Caco-2 (cell line): ENCODE measurements at regions not wholly inside any gene's neighbourhood (a gene's known extent, or its start where the extent isn't known, plus 50 kb on each side); places are given as distances from the start of the nearest gene placed in this dataset.

ENCODE experiments used
- BruUV-seq: library from RNA; stranded (reverse); fragments of 400-500 nt; replicated peaks from 2 replicates; lab custom pipeline; 2021; lab: Mats Ljungman, UMichigan
- CTCF ChIA-PET: fragments of 300-600 bp; sonication (Branson Sonifier 250); formaldehyde crosslinking; loops from one replicate; lab custom pipeline; 2022; ENCODE audit warnings: antibody characterized with exemption; lab: Charles Lee
- POLR2A ChIA-PET: fragments of 300-600 bp; sonication (Branson Sonifier 250); formaldehyde crosslinking; loops from one replicate; lab custom pipeline; 2022; ENCODE audit warnings: antibody characterized with exemption; lab: Charles Lee
- DNase-seq, 2 experiments: peaks; one replicate each; pipeline versions ENCODE4 v3.0.0 to v3.0.0-alpha.2; 2020 to 2022
- H3K27me3 ChIP-seq: replicated peaks from 2 replicates; pipeline ENCODE4 v1.6.0; 2011; ENCODE audit warnings: low read length; ENCODE audit not compliant: control insufficient read depth, insufficient read depth
- H3K36me3 ChIP-seq: 2 replicates; pipeline ENCODE4 v1.5.1; 2011; ENCODE audit warnings: low read length; ENCODE audit not compliant: control insufficient read depth, insufficient read depth
- H3K4me1 ChIP-seq: fragments of 250-450 bp; sonication (Bioruptor Pico); 2 replicates; pipeline ENCODE4 v1.5.1; 2020; ENCODE audit warnings: mild to moderate bottlenecking
- H3K4me3 ChIP-seq: 2 replicates; pipeline ENCODE4 v1.5.1; 2011; ENCODE audit warnings: low read depth, mild to moderate bottlenecking, control low read depth, low read length
- H3K9me3 ChIP-seq: fragments of 250-450 bp; sonication (Bioruptor Pico); 2 replicates; pipeline ENCODE4 v1.5.1; 2020; ENCODE audit warnings: mild to moderate bottlenecking, moderate library complexity
- H3K27ac Mint-ChIP-seq: one replicate; pipeline ENCODE4 v1.8.0; 2022; ENCODE audit warnings: mixed read lengths; ENCODE audit not compliant: unreplicated experiment
- H3K27me3 Mint-ChIP-seq: one replicate; pipeline ENCODE4 v1.8.0; 2022; ENCODE audit warnings: mixed read lengths; ENCODE audit not compliant: insufficient read depth, unreplicated experiment
- H3K36me3 Mint-ChIP-seq: one replicate; pipeline ENCODE4 v1.8.0; 2022; ENCODE audit warnings: mild to moderate bottlenecking, mixed read lengths; ENCODE audit not compliant: insufficient read depth, unreplicated experiment
- H3K4me1 Mint-ChIP-seq: one replicate; pipeline ENCODE4 v1.8.0; 2022; ENCODE audit warnings: low read depth, mixed read lengths; ENCODE audit not compliant: unreplicated experiment
- H3K4me3 Mint-ChIP-seq: one replicate; pipeline ENCODE4 v1.8.0; 2022; ENCODE audit warnings: mild to moderate bottlenecking, moderate library complexity, mixed read lengths; ENCODE audit not compliant: unreplicated experiment
- H3K9me3 Mint-ChIP-seq: one replicate; pipeline ENCODE4 v1.8.0; 2022; ENCODE audit warnings: mixed read lengths; ENCODE audit not compliant: unreplicated experiment
- CTCF ChIP-seq, 2 experiments: fragments of 200-600 bp in 1 of 2; IDR thresholded peaks; 1 replicate in 1 of 2; 2 replicates in 1 of 2; pipeline versions ENCODE4 v1.5.1 to v1.8.0; 2011 to 2022; ENCODE audit warnings: antibody characterized with exemption in 1 of 2, control low read depth in 1 of 2, inconsistent platforms in 1 of 2, low read depth in 1 of 2, low read length in 1 of 2, mild to moderate bottlenecking in 1 of 2, moderate library complexity in 1 of 2; ENCODE audit not compliant: insufficient read depth in 1 of 2, severe bottlenecking in 1 of 2, unreplicated experiment in 1 of 2
- intact Hi-C: fragments of 100-400 bp; cut with micrococcal nuclease; formaldehyde crosslinking; loops from one replicate; pipeline ENCODE4 v1.10.0; 2022; ENCODE audit not compliant: unreplicated experiment

GRCh38 chr5:159702301-159702700, 214.0 kb upstream of the ADRA1B start:
- H3K4me1 ChIP-seq, result no peaks in the 10 kb centered on the region
- no peak overlapping the region for H3K4me3 Mint-ChIP-seq
- H3K4me3 ChIP-seq, result no peak overlapping the region
- H3K36me3 ChIP-seq, result no peaks in the 10 kb centered on the region
- H3K9me3 Mint-ChIP-seq, result peaks cover 7% of the 10 kb centered on the region
- no peaks in the 10 kb centered on the region for H3K27me3 ChIP-seq
- H3K4me1 Mint-ChIP-seq, result no peaks in the 10 kb centered on the region
- BruUV-seq, result no TSS peak
- DNase-seq, result no peak
- ChIA-PET POLR2A (no interaction called here), CTCF (no interaction called here)
- peaks cover 9% of the 10 kb centered on the region for H3K27me3 Mint-ChIP-seq
- H3K36me3 Mint-ChIP-seq, result no peaks in the 10 kb centered on the region
- H3K27ac Mint-ChIP-seq, result no peak overlapping the region
- intact Hi-C loops, result no loop called here
- no peaks in the 10 kb centered on the region for H3K9me3 ChIP-seq
- no peak for TF ChIP-seq CTCF (IDR thresholded peaks at IDR 0.05; ENCODE audit: insufficient read depth in 1 of 2, low read depth in 1 of 2, low read length in 1 of 2, severe bottlenecking in 1 of 2, unreplicated experiment in 1 of 2)

GRCh38 chr5:159702826-159703225, 213.5 kb upstream of the ADRA1B start:
- Mint-ChIP-seq H3K27ac (no peak overlapping the region), H3K27me3 (peaks cover 6% of the 10 kb centered on the region), H3K36me3 (no peaks in the 10 kb centered on the region), H3K4me3 (no peak overlapping the region), H3K4me1 (no peaks in the 10 kb centered on the region), H3K9me3 (peaks cover 12% of the 10 kb centered on the region)
- Histone ChIP-seq H3K4me3 (no peak overlapping the region), H3K27me3 (no peaks in the 10 kb centered on the region), H3K4me1 (no peaks in the 10 kb centered on the region), H3K9me3 (no peaks in the 10 kb centered on the region; the same call in 1 of the 2 replicates), H3K36me3 (no peaks in the 10 kb centered on the region)
- no peak for TF ChIP-seq CTCF (IDR thresholded peaks at IDR 0.05; ENCODE audit: insufficient read depth in 1 of 2, low read depth in 1 of 2, low read length in 1 of 2, severe bottlenecking in 1 of 2, unreplicated experiment in 1 of 2)
- DNase-seq, result no peak
- CTCF ChIA-PET, result no interaction called here
- POLR2A ChIA-PET, result no interaction called here
- intact Hi-C loops, result no loop called here
- no TSS peak for BruUV-seq

GRCh38 chr5:159704160-159704559, 212.1 kb upstream of the ADRA1B start:
- no TSS peak for BruUV-seq
- Mint-ChIP-seq H3K36me3 (no peaks in the 10 kb centered on the region), H3K4me3 (no peak overlapping the region), H3K27me3 (peaks cover 6% of the 10 kb centered on the region), H3K9me3 (peaks cover 19% of the 10 kb centered on the region), H3K27ac (no peak overlapping the region), H3K4me1 (no peaks in the 10 kb centered on the region)
- ChIA-PET CTCF (no interaction called here), POLR2A (no interaction called here)
- Histone ChIP-seq H3K9me3 (no peaks in the 10 kb centered on the region; the same call in 1 of the 2 replicates), H3K27me3 (no peaks in the 10 kb centered on the region), H3K4me3 (no peak overlapping the region), H3K36me3 (no peaks in the 10 kb centered on the region), H3K4me1 (no peaks in the 10 kb centered on the region)
- intact Hi-C loops, result no loop called here
- DNase-seq, result no peak
- no peak for TF ChIP-seq CTCF (IDR thresholded peaks at IDR 0.05; ENCODE audit: insufficient read depth in 1 of 2, low read depth in 1 of 2, low read length in 1 of 2, severe bottlenecking in 1 of 2, unreplicated experiment in 1 of 2)
